Cardiac fibroblast (primary cell): ENCODE measurements at regions not wholly inside any gene's neighbourhood (a gene's known extent, or its start where the extent isn't known, plus 50 kb on each side); places are given as distances from the start of the nearest gene placed in this dataset.

ENCODE experiments used
- DNase-seq, 2 donors: peaks; one replicate each; pipeline versions ENCODE4 v3.0.0 to v3.0.0-alpha.2; 2010; ENCODE audit warnings: low read depth in 2 of 2
- H3K4me3 ChIP-seq, 2 donors: replicated peaks in 1 of 2; 1 replicate in 1 of 2; 2 replicates in 1 of 2; pipeline ENCODE4 v1.5.1; 2011; ENCODE audit warnings: low read depth in 2 of 2, low read length in 2 of 2, mild to moderate bottlenecking in 2 of 2, moderate library complexity in 1 of 2
- CTCF ChIP-seq: IDR thresholded peaks from one replicate; pipeline ENCODE4 v1.5.1; 2011; ENCODE audit warnings: low read depth, mild to moderate bottlenecking, low read length, inconsistent platforms

GRCh38 chr18:32566960-32567359, 96.3 kb upstream of the GAREM1 start:
- TF ChIP-seq CTCF = no peak
- DNase-seq = no peak
- H3K4me3 ChIP-seq = no peak overlapping the region

- TF ChIP-seq CTCF = no peak
- no peak for DNase-seq
- H3K4me3 ChIP-seq = no peak overlapping the region
These were observed 83.1 kb upstream of the GAREM1 start for GRCh38 chr18:32553640-32554365.

GRCh38 chr18:32553174-32553573, 82.5 kb upstream of the GAREM1 start:
- no peak overlapping the region for H3K4me3 ChIP-seq
- peak in 1 of 2 donors; percentile 23 for DNase-seq
- no peak for TF ChIP-seq CTCF

- peak; percentile 70 for TF ChIP-seq CTCF
- peak; percentile 77 to 84 for DNase-seq
- H3K4me3 ChIP-seq = no peak overlapping the region
These were observed 81.8 kb upstream of the GAREM1 start for GRCh38 chr18:32552421-32553030.

- no peak overlapping the region for H3K4me3 ChIP-seq
- TF ChIP-seq CTCF = peak; percentile 11
- no peak for DNase-seq
These were observed 80.3 kb upstream of the GAREM1 start for GRCh38 chr18:32550963-32551362.

- peak; percentile 82 for TF ChIP-seq CTCF
- no peak overlapping the region for H3K4me3 ChIP-seq
- peak; percentile 65 to 67 for DNase-seq
These were observed 78.8 kb upstream of the GAREM1 start for GRCh38 chr18:32549248-32550110.
